Endothelial cell of umbilical vein (primary cell): ENCODE measurements at regions not wholly inside any gene's neighbourhood (a gene's known extent, or its start where the extent isn't known, plus 50 kb on each side); places are given as distances from the start of the nearest gene placed in this dataset.
A peak's percentile ranks its signal among the peaks of the same experiment; 100 is the strongest.

Source experiments
- BruUV-seq: library from RNA; stranded (reverse); fragments of 400-500 nt; replicated peaks from 2 replicates; lab custom pipeline; 2021; lab: Mats Ljungman, UMichigan
- CTCF ChIA-PET: fragments of 300-600, 350-600 bp; sonication (Branson Sonifier 250); formaldehyde crosslinking; loops from one replicate; lab custom pipeline; 2021; ENCODE audit warnings: antibody characterized with exemption, inconsistent platforms; lab: Charles Lee
- POLR2A ChIA-PET: fragments of 300-600, 350-600 bp; sonication (Branson Sonifier 250); formaldehyde crosslinking; loops from one replicate; lab custom pipeline; 2021; ENCODE audit warnings: antibody characterized with exemption, inconsistent platforms; lab: Charles Lee
- DNase-seq: peaks from one replicate; pipeline ENCODE4 v3.0.0-alpha.2; 2011; ENCODE audit warnings: low read depth, low spot score
- FAIRE-seq: peaks from 2 replicates; lab custom pipeline; 2011; peaks lifted over from hg19 to GRCh38; lab: Jason Lieb, UNC
- H2AFZ ChIP-seq: 2 replicates; pipeline ENCODE4 v1.6.0; 2012; ENCODE audit warnings: low read depth, low read length, control low read depth, inconsistent platforms
- H3K27ac ChIP-seq: 2 replicates; pipeline ENCODE4 v1.5.1; 2011; ENCODE audit warnings: low read depth, mild to moderate bottlenecking, control low read depth, low read length, moderate library complexity; ENCODE audit not compliant: insufficient read depth
- H3K27me3 ChIP-seq, 2 experiments: 2 replicates each; pipeline versions ENCODE4 v1.6.0 to v1.6.1; 2011; ENCODE audit warnings: low read length in 2 of 2, mixed read lengths in 1 of 2; ENCODE audit not compliant: control insufficient read depth in 2 of 2, insufficient read depth in 2 of 2
- H3K36me3 ChIP-seq, 2 experiments: 2 replicates in 1 of 2; 3 replicates in 1 of 2; pipeline ENCODE4 v1.5.1; 2011; ENCODE audit warnings: low read length in 2 of 2, mild to moderate bottlenecking in 1 of 2, moderate library complexity in 1 of 2; ENCODE audit not compliant: control insufficient read depth in 2 of 2, insufficient read depth in 2 of 2; ENCODE audit errors: extremely low read depth in 1 of 2
- H3K4me1 ChIP-seq: 3 replicates; pipeline ENCODE4 v1.5.1; 2011; ENCODE audit warnings: mild to moderate bottlenecking, low read length; ENCODE audit not compliant: control insufficient read depth, insufficient read depth; ENCODE audit errors: extremely low read depth
- H3K4me2 ChIP-seq: 2 replicates; pipeline ENCODE4 v1.6.1; 2011; ENCODE audit warnings: low read length, control low read depth, mixed read lengths; ENCODE audit not compliant: insufficient read depth
- H3K4me3 ChIP-seq, 3 experiments: fragments of 200-600 bp in 1 of 3; sonication (generic), shearing (Covaris generic) in 1 of 3; replicated peaks in 1 of 3; 2 replicates each; pipeline ENCODE4 v1.5.1; 2011 to 2016; ENCODE audit warnings: control low read depth in 3 of 3, low read length in 3 of 3, mild to moderate bottlenecking in 2 of 3, inconsistent platforms in 1 of 3, low read depth in 1 of 3, moderate library complexity in 1 of 3; ENCODE audit not compliant: insufficient read depth in 1 of 3
- H3K79me2 ChIP-seq: 2 replicates; pipeline ENCODE4 v1.6.0; 2012; ENCODE audit warnings: low read length, inconsistent platforms; ENCODE audit not compliant: control insufficient read depth, insufficient read depth
- H3K9ac ChIP-seq: replicated peaks from 2 replicates; pipeline ENCODE3; 2011; ENCODE audit warnings: low read length, control low read depth; ENCODE audit not compliant: insufficient read depth; ENCODE audit errors: extremely low read depth
- H3K9me1 ChIP-seq: replicated peaks from 3 replicates; pipeline ENCODE4 v1.6.0; 2011; ENCODE audit warnings: mild to moderate bottlenecking, low read length; ENCODE audit not compliant: control insufficient read depth, insufficient read depth; ENCODE audit errors: extremely low read depth
- H3K9me3 ChIP-seq: replicated peaks from 2 replicates; pipeline ENCODE4 v1.5.1; 2012; ENCODE audit warnings: low read length, inconsistent platforms; ENCODE audit not compliant: control insufficient read depth, insufficient read depth
- H4K20me1 ChIP-seq: replicated peaks from 2 replicates; pipeline ENCODE3; 2011; ENCODE audit warnings: mild to moderate bottlenecking, low read length; ENCODE audit not compliant: control insufficient read depth, insufficient read depth; ENCODE audit errors: extremely low read depth
- EZH2 ChIP-seq: IDR thresholded peaks from 2 replicates; pipeline ENCODE4 v1.6.1; 2012; ENCODE audit warnings: borderline replicate concordance, low read depth, mild to moderate bottlenecking, moderate library complexity, low read length, inconsistent platforms; ENCODE audit not compliant: severe bottlenecking
- FOS ChIP-seq: IDR thresholded peaks from 2 replicates; pipeline ENCODE4 v1.6.1; 2011; ENCODE audit warnings: mild to moderate bottlenecking, low read length, moderate library complexity, borderline replicate concordance; ENCODE audit not compliant: insufficient read depth
- GATA2 ChIP-seq: IDR thresholded peaks from 2 replicates; pipeline ENCODE4 v1.7.0; 2011; ENCODE audit warnings: low read depth, mild to moderate bottlenecking, moderate library complexity, mixed read lengths, low read length; ENCODE audit not compliant: insufficient read length, insufficient read depth
- JUN ChIP-seq: IDR thresholded peaks from 2 replicates; pipeline ENCODE4 v1.6.1; 2011; ENCODE audit warnings: borderline replicate concordance, low read depth; ENCODE audit not compliant: insufficient read length, insufficient read depth
- MYC ChIP-seq: IDR thresholded peaks from one replicate; pipeline ENCODE4 v1.6.1; 2011; ENCODE audit warnings: mild to moderate bottlenecking, low read depth, low read length
- POLR2A ChIP-seq: IDR thresholded peaks from 2 replicates; pipeline ENCODE4 v1.6.1; 2012; ENCODE audit warnings: low read depth, mild to moderate bottlenecking, control low read depth, low read length
- POLR2AphosphoS5 ChIP-seq: IDR thresholded peaks from 2 replicates; pipeline ENCODE4 v1.6.1; 2012; ENCODE audit warnings: low read depth, mild to moderate bottlenecking, control low read depth, low read length, moderate library complexity; ENCODE audit not compliant: insufficient read depth
- dilution Hi-C: fragments of 300-500 bp; cut with MboI; formaldehyde crosslinking; loops from one replicate; pipeline ENCODE4 v1.15.0; 2019; ENCODE audit warnings: low sequenced_read_pairs; ENCODE audit not compliant: extremely low pct_ligation_motif_present
- intact Hi-C: fragments of 100-400 bp; cut with micrococcal nuclease; formaldehyde crosslinking; loops from one replicate; pipeline ENCODE4 v1.10.0; 2022
- TF ChIP-seq, protein P1 (sequence below), 2 donors: IDR thresholded peaks; 1 replicate in 1 of 2; 2 replicates in 1 of 2; pipeline ENCODE4 v1.5.1; 2011; ENCODE audit warnings: low read length in 2 of 2, mild to moderate bottlenecking in 2 of 2, moderate library complexity in 2 of 2, control low read depth in 1 of 2, inconsistent platforms in 1 of 2, low read depth in 1 of 2; ENCODE audit not compliant: insufficient read depth in 1 of 2; ENCODE audit errors: extremely low read depth in 1 of 2
- TF ChIP-seq, protein P2 (sequence below): IDR thresholded peaks from 2 replicates; pipeline ENCODE4 v1.6.1; 2011; ENCODE audit not compliant: insufficient read depth, insufficient read length

DNA sequence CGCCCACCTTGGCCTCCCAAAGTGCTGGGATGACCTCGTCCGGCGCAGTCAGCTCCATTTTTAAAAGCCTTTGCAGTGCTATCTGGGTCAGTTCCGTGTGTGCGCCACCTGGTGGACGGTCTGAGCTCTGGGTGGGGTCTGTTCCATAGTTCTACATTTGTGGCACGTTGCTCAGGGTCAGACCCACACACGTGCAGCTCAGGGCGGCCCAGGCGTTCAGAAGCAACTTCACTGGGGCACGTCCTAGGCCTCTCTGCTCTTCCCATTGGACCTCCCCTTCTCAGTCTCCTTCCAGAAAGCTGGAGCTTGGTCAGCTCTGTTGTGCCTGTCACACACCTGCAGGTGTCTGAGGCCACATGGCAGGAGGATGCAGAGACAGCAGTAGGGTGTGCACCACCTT, 137.9 kb downstream of the DNAJB6 start:
- H3K9me1 ChIP-seq, result no peaks in the 10 kb centered on the region
- no peak overlapping the region for H3K9ac ChIP-seq
- no peaks in the 10 kb centered on the region for H3K9me3 ChIP-seq
- no peaks in the 10 kb centered on the region for H3K36me3 ChIP-seq
- POLR2A ChIA-PET, result no interaction called here
- no peak for FAIRE-seq
- TF ChIP-seq, protein P1, sequence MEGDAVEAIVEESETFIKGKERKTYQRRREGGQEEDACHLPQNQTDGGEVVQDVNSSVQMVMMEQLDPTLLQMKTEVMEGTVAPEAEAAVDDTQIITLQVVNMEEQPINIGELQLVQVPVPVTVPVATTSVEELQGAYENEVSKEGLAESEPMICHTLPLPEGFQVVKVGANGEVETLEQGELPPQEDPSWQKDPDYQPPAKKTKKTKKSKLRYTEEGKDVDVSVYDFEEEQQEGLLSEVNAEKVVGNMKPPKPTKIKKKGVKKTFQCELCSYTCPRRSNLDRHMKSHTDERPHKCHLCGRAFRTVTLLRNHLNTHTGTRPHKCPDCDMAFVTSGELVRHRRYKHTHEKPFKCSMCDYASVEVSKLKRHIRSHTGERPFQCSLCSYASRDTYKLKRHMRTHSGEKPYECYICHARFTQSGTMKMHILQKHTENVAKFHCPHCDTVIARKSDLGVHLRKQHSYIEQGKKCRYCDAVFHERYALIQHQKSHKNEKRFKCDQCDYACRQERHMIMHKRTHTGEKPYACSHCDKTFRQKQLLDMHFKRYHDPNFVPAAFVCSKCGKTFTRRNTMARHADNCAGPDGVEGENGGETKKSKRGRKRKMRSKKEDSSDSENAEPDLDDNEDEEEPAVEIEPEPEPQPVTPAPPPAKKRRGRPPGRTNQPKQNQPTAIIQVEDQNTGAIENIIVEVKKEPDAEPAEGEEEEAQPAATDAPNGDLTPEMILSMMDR (IDR thresholded peaks at IDR 0.05; ENCODE audit: extremely low read depth in 1 of 2, insufficient read depth in 1 of 2, low read depth in 1 of 2, low read length in 2 of 2), result peak; percentile 24 to 26
- TF ChIP-seq, protein P2, sequence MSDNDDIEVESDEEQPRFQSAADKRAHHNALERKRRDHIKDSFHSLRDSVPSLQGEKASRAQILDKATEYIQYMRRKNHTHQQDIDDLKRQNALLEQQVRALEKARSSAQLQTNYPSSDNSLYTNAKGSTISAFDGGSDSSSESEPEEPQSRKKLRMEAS, result no peak
- no peaks in the 10 kb centered on the region for H4K20me1 ChIP-seq
- H3K4me3 ChIP-seq, result no peak overlapping the region
- H3K79me2 ChIP-seq, result no peaks in the 10 kb centered on the region
- CTCF ChIA-PET, result no interaction called here
- no TSS peak for BruUV-seq
- DNase-seq, result no peak
- intact Hi-C loops (loop anchor here (2.0 kb wide), 1 partner anchor 42 kb away; no protein-coding TSS in a partner anchor), dilution Hi-C loops (no loop called here)
- no peak overlapping the region for H3K27ac ChIP-seq
- no peak overlapping the region for H2AFZ ChIP-seq
- H3K4me2 ChIP-seq, result no peak overlapping the region
- H3K4me1 ChIP-seq, result no peaks in the 10 kb centered on the region
- H3K27me3 ChIP-seq, result no peaks in the 10 kb centered on the region

DNA sequence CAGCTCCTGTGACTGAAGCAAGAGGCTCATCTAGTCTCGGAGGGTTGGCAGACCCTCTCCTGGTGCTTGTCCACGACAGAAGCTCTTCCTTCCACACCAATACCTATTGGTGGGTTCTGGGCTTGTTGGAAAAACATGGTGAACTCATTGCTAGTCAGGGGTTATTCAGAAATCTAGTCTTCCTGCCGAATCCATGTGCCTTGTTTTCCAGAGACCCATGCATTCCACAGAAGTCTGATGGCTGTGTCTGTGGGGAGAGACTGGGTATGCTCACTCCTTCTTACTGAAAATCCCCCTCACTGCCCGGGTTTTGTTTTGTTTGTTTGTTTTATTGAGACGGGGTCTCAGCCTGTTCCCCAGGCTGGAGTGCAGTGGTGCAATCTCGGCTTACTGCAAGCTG, 138.3 kb downstream of the DNAJB6 start:
- no peaks in the 10 kb centered on the region for H3K79me2 ChIP-seq
- no peaks in the 10 kb centered on the region for H3K27me3 ChIP-seq
- H3K4me2 ChIP-seq, result no peak overlapping the region
- TF ChIP-seq, protein P2, result no peak
- TF ChIP-seq POLR2AphosphoS5, result no peak
- TF ChIP-seq, protein P1 (IDR thresholded peaks at IDR 0.05; ENCODE audit: extremely low read depth in 1 of 2, insufficient read depth in 1 of 2, low read depth in 1 of 2, low read length in 2 of 2), result no peak
- TF ChIP-seq GATA2, result no peak
- no peak for TF ChIP-seq MYC
- no peak for TF ChIP-seq EZH2
- TF ChIP-seq FOS, result no peak
- TF ChIP-seq JUN, result no peak
- TF ChIP-seq POLR2A, result no peak
- no peak overlapping the region for H3K27ac ChIP-seq
- ChIA-PET CTCF (no interaction called here), POLR2A (no interaction called here)
- H2AFZ ChIP-seq, result no peak overlapping the region
- intact Hi-C loops (loop anchor here (2.0 kb wide), 1 partner anchor 42 kb away; no protein-coding TSS in a partner anchor), dilution Hi-C loops (no loop called here)
- H3K9me1 ChIP-seq, result no peaks in the 10 kb centered on the region
- no peak overlapping the region for H3K4me3 ChIP-seq
- no peaks in the 10 kb centered on the region for H3K36me3 ChIP-seq
- no peaks in the 10 kb centered on the region for H3K9me3 ChIP-seq
- no peak overlapping the region for H3K9ac ChIP-seq
- no TSS peak for BruUV-seq
- H4K20me1 ChIP-seq, result no peaks in the 10 kb centered on the region
- H3K4me1 ChIP-seq, result no peaks in the 10 kb centered on the region
- DNase-seq (no peak), FAIRE-seq (no peak)
